Left cardiac atrium (tissue), 4 donors: ENCODE measurements at regions not wholly inside any gene's neighbourhood (a gene's known extent, or its start where the extent isn't known, plus 50 kb on each side); places are given as distances from the start of the nearest gene placed in this dataset.
"Not testable (repeated sequence)": the region's sequence is repeated elsewhere in the genome, so short reads cannot be mapped to it uniquely, and the experiment has no call there.

Experiments
- ATAC-seq, 2 donors: fragments of 200-7000 bp; cut with Tn5 transposase; one replicate each; pipeline ENCODE4 v1.9.1; 2020; ENCODE audit warnings: mild to moderate bottlenecking in 2 of 2, moderate library complexity in 2 of 2
- DNase-seq: peaks from one replicate; pipeline ENCODE4 v3.0.0-alpha.2; 2020
- intact Hi-C, 2 donors: fragments of 100-400 bp; cut with DNase I; formaldehyde crosslinking; loops; one replicate each; pipeline versions ENCODE4 v1.14.1 to v1.15.1; 2022 to 2023
- donor health status: DM: no; HTN: yes; CAD: no.
- donor health status: DM: no; HTN: yes; CAD: no; lungs with severe emphysema.
- donor health status: DM: yes; HTN: yes; CAD: no.
- donor health status: Dilated cardiomyopathy.

DNA sequence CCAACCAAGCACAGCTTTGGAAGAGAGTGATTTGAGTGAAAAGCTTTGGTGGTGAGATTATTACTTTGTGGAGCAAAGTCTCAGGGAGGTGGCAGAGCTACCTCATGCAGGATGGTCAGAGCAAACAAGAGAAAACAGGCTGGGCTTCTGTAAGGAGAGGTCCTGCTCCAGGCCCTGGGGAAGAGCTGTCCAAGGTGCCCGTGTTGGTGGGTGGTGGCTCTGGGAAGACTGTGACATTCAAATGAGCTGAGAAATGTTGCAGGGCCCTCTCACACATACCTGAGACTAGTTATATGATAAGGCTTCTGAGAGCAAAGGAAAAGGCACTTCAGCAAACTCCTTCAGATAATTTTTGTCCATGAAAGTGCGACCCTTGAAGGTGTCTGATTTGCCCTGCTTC is 205.5 kb upstream of the SOX21 start:
- intact Hi-C loops, result no loop called here
- ATAC-seq, result no peak

DNA sequence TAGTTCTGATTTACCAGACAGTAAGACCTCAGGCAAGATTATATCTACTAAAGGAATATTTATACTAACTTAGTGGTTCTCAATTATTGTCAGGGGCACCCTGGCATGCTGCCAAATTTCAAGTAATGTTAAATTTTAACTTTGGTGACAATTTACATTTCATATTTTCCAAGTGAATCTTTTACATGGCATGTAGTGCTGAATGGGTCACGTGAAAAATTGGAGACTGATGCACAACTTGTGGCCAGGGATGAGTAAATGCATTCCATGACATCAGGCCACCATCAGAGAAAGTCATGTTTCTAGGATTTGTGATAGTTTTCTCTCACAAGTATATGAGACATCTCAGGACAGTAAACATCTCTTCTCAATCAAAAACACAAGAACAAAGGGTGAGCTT is 202.6 kb upstream of the SOX21 start:
- no peak for DNase-seq
- intact Hi-C loops, result no loop called here
- no peak for ATAC-seq

More for the DNA sequence above, 205.5 kb upstream of the SOX21 start:
- DNase-seq, result no peak

DNA sequence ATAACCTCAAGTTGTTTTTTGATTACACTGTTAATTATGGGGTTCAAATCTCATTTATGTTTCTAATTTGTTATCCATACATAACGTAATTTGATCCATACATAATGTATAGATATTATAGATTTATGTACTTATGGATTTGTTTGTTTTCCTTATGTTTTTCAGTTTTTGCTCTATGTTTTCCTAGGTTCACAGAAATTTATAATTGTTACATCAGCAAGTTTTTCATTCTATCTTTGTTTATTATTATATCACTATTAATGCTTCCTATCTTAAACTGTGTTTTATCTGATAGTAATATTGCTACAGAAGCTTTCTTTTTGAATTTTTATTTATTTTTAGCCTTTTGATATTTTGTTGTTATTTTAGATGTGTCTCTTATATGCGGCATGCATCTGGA is 194.3 kb upstream of the SOX21 start:
- no peak for ATAC-seq
- DNase-seq, result no peak
- intact Hi-C loops, result no loop called here

DNA sequence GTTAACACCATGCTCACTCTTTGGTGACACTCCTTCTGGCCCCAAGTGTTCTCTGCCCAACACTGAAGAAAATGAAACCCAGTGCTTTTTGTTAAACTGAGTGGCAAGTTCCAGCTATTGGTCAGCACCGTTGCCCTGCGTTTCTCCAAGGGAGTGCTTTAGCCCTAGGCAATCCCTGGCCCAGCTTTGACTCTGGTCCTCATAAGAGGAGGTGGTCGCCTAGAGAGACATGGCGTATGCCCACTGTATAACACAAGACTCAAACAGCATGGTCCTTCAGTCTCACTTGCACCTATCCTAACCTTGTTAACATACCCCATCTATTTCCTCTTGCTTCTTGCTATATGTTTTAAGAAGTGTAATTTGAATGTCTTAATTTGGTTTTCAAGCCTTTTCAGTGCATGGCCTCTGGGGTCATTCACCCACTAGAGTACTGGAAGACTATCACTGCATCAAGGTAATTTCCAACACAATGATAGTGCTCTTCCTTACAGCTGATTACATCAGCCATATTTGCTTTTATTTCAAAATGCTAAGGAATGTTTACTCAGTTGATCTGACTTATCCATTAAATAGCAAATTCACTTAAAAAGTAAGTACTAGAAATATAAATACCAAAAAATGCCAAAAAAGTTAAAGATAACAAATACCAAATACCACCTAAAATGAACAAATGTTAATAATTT is 190.5 kb upstream of the SOX21 start:
- intact Hi-C loops, result no loop called here
- DNase-seq (no peak), ATAC-seq (no peak)

DNA sequence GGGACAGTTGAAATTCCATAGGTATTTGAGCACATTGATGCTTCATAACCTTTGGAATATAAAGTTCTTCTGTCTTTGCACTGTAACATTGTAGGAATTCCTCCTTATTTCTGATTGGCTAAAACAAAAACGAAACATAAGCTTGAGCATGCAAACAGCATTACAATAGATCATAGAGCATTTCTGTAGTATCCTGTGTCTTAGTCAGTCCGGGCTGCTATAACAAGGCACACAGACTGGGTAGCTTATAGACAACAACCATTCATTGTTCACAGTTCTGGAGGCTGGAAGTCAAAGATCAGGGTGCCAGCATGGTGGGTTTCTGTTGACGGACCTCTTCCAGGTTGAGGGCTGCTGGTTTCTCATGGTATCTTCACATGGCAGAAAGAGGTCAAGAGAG is 188.7 kb upstream of the SOX21 start:
- intact Hi-C loops, result no loop called here
- ATAC-seq (no peak), DNase-seq (no peak)

DNA sequence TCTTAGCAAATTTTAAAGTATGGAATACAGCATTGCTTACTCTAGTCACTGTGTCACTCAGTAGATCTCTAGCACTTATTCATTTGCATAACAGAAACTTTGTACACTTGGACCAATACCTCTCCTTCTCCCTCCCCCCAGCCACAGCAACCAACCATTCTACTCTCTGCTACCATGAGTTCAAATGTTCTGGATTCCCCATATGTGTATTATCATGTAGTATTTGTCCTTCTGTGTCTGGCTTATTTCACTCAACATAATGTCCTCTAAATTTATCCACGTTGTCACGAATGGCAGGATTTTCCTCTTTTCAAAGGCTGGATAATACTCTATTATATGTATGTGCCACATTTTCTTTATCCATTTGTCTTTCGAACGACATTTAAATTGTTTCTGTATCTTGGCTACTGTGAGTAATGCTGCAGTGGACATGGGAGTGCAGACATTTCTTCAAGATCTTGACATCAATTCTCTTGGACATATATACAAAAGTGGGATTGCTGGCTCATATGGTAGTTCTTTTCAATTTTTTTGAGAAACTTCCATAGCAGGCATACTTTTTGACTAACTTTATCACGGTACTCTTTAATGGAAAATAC is 184.5 kb upstream of the SOX21 start:
- intact Hi-C loops, result no loop called here
- DNase-seq, result no peak
- no peak for ATAC-seq

DNA sequence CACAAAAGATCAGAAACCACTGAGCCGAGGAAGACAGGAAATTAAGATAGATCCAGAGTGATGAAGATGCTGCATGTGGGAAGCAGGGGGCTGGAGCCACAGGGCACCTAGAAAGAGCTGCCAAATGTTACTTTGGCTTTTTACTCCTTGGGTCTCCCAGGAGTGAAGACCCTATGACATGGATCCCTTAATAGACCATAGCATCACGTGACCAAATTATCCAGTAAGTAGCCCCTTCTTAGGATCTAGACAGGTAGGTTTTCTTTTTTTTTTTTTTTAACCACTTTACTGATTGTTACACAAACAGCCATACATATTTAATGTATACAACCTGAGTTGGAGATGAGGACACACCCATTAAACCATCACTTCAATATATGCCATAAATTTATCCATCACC is 183.9 kb upstream of the SOX21 start:
- no peak for ATAC-seq
- intact Hi-C loops, result no loop called here
- no peak for DNase-seq

DNA sequence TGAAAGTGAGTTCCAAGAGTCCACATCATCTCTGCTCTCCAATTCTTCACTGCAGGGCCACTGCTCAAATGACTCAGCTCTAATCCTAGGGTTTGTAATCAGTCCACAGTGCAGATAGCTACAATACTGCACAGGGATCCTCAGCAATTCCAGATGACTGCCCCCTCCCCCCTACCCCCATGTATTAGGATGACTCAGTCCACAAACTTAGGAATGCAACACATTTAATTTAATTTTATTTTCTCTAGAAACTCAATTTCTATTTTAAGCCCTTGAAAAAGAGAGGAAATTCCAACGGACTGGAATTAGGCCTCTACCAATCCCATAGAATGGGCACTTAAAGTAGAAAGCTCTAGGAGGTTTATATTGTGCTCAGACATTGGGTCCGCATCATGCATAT is 173.8 kb upstream of the SOX21 start:
- ATAC-seq (no peak), DNase-seq (no peak)
- intact Hi-C loops, result no loop called here

DNA sequence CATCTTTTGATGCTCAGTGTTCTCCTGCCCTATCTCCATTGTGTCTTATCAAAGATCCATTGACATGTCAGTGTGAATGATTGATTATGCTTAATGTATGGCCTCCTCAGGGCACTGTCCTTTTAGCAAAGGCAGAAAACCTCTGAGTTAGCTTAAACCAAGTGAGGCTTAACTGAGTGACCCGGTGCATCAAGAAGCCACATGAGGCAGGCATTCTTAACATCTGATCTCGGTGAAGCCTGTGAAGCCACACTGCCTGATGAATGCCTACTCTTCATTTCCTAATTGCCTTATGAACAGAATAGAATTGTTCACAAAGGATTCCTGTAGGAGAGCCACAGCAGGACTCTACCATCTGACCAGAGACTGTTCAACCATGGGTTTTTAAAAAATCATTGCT is 168.1 kb upstream of the SOX21 start:
- ATAC-seq, result no peak
- intact Hi-C loops, result no loop called here
- DNase-seq, result no peak

DNA sequence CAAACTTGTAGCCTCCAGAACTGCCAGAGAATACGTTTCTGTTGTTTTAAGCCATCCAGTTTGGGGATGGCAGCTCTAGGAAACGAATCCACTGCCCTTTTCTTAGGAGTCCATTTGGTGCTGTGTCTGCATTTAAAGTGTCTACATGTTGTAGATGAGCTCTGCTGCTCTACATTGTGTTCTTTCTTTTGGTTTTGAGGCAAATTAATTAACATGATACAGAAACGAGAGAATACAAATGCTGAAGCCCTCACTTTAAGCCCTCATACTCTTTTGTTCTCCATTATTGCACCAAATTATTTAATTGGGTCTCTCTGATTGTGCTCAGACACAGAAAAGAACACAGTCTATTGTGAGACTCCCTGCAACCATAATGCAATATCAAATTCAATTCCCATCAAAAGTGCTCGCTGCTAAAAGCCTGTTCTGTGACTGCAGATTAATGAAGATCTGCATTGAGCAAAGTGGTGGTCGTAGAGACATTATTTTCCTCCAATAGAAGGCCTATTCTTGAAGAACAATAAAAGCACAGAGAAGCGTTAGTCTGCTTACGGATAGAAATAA is 166.3 kb upstream of the SOX21 start:
- intact Hi-C loops, result no loop called here
- ATAC-seq (no peak), DNase-seq (no peak)

DNA sequence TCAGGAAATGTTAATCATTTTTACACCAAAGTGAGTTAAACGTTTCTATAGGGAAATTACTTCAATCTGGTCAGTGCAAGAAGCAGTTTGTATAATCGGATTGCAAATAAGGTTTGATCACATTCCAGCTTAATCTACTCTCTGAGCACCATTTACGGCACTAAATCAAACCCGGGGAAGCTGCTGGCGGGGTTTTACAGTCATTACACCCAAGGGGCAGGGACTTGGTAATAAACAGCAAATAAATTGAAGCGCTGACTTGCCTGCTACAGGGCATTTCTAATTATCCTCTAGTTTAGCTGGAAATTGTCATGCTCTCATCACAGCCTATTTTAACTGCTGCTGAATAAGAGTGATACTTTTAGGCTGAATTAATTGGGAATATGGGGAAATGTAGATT is 152.1 kb upstream of the SOX21 start:
- no peak for ATAC-seq
- intact Hi-C loops, result no loop called here
- DNase-seq, result no peak

DNA sequence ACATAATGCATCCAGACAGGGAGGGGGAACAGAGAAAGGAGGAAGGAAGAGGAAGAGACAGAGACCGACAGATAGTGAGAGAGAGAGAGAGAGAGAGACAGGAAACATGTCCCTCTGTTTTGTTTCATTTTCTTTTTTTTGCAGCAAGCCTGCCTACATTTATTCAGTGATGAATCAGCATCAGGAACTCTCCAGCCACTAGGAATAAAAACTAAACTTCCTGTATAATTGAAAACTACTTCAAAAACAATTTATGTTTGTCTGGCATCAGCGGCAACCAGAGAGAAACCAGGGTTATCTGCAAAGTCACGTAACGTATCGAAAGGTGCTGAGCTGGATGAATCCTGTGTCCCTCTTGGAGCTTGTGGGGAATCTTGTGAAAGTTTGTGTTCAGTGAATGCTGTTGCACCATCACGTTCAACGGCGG is 148.6 kb upstream of the SOX21 start:
- ATAC-seq, result peak in 1 of 2 donors; percentile 51
- no peak for DNase-seq
- intact Hi-C loops, result no loop called here

DNA sequence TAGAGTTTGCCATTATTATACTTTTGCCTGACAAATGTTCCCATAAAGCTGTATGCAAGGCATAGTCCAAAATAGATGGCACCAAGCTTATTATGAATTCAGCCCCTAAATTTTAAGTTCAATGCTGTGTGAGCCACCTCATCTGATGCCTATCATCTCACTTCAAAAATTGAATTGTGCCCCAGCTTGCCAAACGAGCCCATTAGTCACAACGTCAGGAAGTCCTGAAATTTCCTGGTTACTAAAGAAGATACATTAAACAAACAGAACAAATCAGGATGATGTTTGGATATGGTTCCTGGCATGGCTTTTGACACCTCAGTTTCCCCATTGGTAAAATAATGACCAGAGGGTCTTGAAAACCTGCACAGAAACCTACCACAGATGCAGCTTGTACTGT is 147.5 kb upstream of the SOX21 start:
- intact Hi-C loops, result no loop called here
- no peak for ATAC-seq
- no peak for DNase-seq

DNA sequence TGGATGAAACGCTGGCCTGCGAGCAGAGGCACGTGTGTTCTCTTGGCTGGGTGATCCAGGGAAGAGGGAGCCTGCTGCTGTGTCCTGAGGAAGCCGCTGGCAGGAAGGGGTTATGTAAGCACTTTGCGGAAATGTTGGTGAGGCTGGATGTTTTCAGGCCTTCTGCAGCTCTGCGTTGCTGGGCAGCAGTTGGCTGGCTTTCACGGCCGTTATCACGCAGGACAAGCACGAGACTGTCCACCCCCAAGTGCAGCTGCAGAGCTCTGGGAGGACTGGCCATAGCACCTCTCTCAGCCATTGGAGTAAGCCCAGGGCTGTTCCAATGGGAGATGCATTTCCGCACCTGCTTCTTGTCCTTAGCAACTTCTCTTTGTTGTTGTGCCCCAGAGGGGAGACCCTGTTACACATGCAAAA is 146.9 kb upstream of the SOX21 start:
- intact Hi-C loops, result no loop called here
- peak; percentile 65 for DNase-seq
- ATAC-seq, result peak; percentile 89 to 90

DNA sequence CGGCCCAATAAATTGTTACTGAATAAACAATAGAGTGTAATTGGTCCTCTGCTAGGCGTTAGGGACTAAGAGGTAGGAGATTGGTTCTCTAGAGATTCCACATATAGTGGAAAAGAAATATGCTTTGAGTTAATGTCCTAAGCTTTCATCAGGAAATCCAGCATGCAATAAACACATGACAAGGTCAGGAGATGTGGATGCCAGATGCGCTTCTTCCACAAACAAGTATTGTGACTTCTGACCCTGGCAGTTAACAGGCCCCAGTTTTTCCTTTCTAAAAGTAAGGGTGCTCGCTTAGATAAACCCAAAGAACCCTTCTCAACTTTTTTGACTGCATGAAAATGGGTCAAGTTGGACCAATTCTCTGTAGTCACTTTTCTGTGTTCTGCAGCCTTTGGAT is 146.5 kb upstream of the SOX21 start:
- ATAC-seq, result no peak
- DNase-seq, result no peak

DNA sequence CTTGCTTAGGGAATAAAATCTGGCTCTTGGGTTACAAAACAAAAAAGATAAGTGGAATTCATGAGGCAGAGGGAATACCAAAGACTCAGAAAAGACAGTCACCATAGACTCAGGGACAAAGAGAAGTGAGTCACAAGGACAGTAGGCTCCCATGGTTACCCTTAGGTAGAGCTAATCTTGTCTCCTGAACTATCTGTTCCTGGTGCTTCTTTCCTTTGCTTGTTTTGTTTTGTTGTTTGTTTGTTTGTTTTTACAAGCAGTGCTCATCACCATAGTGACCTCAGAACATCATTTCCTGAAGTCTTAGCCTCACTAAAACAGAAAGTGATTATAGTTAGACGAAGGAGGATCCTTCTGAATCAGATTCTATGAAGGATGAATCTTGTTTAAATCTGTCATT is 142.3 kb upstream of the SOX21 start:
- ATAC-seq (no peak), DNase-seq (no peak)
- intact Hi-C loops, result no loop called here

More for the DNA sequence above, 146.5 kb upstream of the SOX21 start:
- intact Hi-C loops, result no loop called here

DNA sequence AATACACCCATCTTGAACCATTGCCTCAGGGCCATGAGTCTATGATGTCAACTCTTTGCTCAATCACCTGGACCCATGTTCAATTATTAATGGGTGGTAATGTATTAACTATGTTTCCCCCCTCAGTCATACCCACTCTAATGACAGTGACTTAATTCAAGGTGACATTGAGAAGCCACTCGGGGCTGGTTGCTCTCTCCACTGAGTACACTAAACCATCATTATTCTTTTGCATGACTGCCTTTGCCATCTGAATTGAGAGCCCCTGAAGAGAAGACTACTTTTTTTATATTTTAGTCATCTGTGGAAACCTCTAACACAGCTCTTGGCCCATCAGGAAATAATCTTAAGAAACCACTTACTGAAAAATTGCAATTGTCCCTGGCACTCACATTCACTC is 139.2 kb upstream of the SOX21 start:
- intact Hi-C loops, result no loop called here
- no peak for DNase-seq
- ATAC-seq, result no peak

DNA sequence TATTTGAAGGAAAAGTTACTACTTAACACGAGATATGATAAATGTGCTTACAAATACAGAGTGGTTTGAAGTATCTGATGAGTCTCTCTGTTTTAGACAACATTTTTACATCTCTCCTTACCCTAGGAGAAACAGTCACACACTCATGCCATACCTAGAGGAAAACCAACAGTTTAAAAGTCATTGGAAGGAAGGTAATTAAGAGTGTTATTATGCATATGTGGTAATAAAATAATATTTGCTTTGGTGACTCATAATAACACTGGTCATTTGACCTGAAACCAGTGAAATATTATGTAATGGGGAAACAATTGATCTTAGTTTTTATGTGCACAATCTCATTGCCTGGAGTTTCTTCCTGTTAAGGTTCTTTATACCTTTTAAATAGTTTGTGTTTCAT is 136.9 kb upstream of the SOX21 start:
- ATAC-seq, result no peak
- intact Hi-C loops, result no loop called here
- DNase-seq, result no peak

DNA sequence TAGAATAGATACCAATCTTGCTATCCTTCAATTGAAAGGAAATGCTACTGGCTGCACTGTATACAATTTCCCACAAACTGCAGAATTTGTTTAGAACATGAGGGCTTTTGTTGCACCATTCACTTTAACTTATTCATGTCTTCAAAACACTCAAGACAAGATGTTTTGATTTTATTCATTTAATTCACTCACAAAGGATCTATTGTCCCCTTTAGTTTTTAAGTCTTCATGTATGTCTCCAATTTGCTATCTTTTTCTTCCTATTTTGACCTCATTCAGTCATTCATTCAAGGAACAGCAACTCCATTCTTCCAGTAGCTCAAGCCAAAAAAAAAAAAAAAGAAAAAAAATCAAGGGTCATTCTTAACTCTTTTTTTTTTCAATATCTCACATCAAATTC is 130.6 kb upstream of the SOX21 start:
- DNase-seq (no peak), ATAC-seq (no peak)
- intact Hi-C loops, result no loop called here

DNA sequence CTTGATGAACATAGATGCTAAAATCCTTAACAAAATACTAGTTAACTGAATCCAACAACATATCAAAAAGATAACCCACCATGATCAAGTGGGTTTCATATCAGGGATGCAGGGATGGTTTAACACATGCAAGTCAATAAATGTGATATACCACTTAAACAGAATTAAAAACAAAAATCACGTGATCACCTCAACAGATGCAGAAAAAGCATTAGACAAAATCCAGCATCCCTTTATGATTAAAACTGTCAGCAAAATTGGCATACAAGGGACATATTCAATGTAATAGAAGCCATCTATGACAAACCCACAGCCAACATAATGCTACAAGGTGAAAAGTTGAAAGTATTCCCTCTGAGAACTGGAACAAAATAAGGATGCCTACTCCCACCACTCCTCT is 124.7 kb upstream of the SOX21 start:
- DNase-seq, ATAC-seq, intact Hi-C loops: not testable (repeated sequence)

DNA sequence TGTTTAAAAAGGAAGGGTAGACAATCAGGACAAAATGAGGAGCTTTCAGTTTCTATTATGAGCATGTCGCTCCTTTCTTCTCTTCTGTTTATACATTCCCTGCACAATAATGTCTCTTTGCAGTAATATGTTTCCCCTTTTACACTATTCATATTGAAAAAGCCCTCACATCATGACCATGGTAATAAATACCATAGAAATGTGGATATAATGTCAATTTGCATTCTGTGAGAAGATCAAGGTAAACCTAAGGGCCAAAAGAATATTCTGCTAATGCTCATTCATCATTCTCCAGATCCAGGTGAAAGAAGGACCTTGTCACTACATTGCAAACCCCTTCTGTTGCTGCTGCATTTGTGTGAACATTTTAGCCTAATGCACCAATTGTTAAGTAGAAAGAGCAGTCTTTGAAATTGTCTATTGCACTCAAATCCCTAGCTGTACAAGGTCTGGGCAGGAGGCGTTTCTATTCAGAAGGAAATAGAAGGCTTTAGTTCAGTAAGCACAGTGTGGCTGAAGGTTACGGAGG is 117.6 kb upstream of the SOX21 start:
- no peak for ATAC-seq
- DNase-seq, result no peak

More for the DNA sequence above, 117.6 kb upstream of the SOX21 start:
- intact Hi-C loops, result no loop called here
